ENCODE measurements at regions not wholly inside any gene's neighbourhood (a gene's known extent, or its start where the extent isn't known, plus 50 kb on each side); places are given as distances from the start of the nearest gene placed in this dataset.

DNA sequence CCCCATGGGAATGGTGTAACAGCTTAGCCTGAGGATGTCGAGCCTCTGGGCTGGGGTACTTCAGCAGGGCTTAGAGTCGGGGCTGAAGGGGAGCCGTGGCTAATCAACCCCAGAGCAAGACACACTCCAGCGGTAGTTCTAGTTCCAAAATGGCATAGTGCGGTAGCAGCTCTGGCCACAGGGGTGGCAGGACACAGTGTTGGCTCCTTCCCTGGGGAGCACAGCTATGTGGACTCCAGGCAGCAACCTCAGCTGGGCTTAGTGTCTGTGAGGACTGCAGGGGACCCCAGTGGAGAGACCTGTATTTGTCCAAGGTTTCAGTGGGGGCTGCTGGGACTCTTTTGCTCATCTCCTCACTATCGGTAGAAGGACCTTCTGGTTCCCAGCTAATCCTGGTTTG lies 70.8 kb upstream of the PCDH20 start:
- Histone ChIP-seq H3K4me3 (ENCODE audit: low read length) (no peak overlapping the region), H3K27ac (ENCODE audit: low read length) (no peak overlapping the region), H3K9me3 (ENCODE audit: control insufficient read depth, low read depth, low read length) (no peaks in the 10 kb centered on the region), H3K4me1 (ENCODE audit: control insufficient read depth, insufficient read depth, low read length) (no peaks in the 10 kb centered on the region), H3K36me3 (ENCODE audit: control insufficient read depth, insufficient read depth, low read length) (no peaks in the 10 kb centered on the region), H3K27me3 (ENCODE audit: control insufficient read depth, insufficient read depth, low read length) (no peaks in the 10 kb centered on the region)
- no peak for DNase-seq
- 80% methylated on average over 1 of the region's 6 CpGs for WGBS (ENCODE audit: insufficient coverage, low lambda C conversion rate)

DNA sequence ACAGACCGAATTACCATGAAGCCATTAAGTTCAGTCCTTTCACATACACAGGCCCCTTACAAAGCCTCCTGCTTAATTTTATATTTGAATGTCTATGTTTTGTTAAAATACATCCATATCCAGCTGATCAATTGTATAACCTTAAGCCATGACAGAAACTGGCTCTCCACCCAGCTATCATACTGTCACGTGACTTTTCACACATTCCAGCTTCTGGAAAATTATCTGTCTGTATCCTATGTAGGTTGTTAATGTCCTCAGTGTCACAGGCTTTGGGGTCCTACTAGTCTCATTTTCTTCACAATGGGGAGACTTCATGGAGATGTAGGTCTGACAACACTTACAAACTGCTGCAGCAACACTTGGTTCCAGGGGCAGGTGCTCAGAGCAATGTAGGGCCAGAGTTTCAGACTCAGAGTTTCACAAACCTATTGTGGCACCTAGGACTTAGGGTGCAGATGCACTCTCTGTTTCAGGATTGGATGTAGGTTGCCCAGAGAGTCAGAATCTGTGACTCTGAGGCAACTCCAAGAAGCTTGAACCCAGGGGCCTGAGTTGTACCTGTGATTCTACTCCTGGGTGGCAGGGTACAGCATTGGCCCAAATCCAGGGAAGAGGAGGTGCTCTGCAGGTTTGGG lies 69.6 kb upstream of the PCDH20 start:
- no peak overlapping the region for H3K27ac ChIP-seq (ENCODE audit: low read length)
- no peaks in the 10 kb centered on the region for H3K9me3 ChIP-seq (ENCODE audit: control insufficient read depth, low read depth, low read length)
- WGBS (ENCODE audit: insufficient coverage, low lambda C conversion rate), result 80% methylated on average over 1 of the region's 2 CpGs
- H3K36me3 ChIP-seq (ENCODE audit: control insufficient read depth, insufficient read depth, low read length), result no peaks in the 10 kb centered on the region
- no peak for DNase-seq
- H3K4me3 ChIP-seq (ENCODE audit: low read length), result no peak overlapping the region
- H3K4me1 ChIP-seq (ENCODE audit: control insufficient read depth, insufficient read depth, low read length), result no peaks in the 10 kb centered on the region
- H3K27me3 ChIP-seq (ENCODE audit: control insufficient read depth, insufficient read depth, low read length), result no peaks in the 10 kb centered on the region

DNA sequence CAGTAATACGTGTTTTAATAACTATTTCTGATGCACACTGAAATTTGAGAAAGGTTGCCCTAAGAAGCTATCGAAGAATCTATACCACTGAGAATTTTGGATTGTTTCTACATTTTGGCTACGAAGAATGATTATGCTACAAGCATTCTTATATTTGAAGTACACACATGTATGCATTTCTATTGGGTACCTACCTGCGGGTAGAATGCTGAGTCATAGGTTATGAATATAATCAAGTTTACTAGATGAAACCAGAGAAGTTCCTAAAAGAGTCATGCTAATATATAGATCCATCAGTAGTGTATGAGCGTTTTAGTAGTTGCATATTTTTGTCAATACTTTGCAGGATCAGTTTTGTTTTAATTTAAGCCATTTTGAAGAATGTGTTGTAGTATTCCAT lies 62.0 kb upstream of the PCDH20 start:
- no peaks in the 10 kb centered on the region for H3K36me3 ChIP-seq (ENCODE audit: control insufficient read depth, insufficient read depth, low read length)
- WGBS (ENCODE audit: insufficient coverage, low lambda C conversion rate), result 95% methylated on average over 3 of the region's 5 CpGs

GRCh38 chr13:61470786-61471185 lies 55.1 kb upstream of the PCDH20 start:
- WGBS (ENCODE audit: insufficient coverage, low lambda C conversion rate), result 30% methylated on average over 2 of the region's 2 CpGs
- H3K4me1 ChIP-seq (ENCODE audit: control insufficient read depth, insufficient read depth, low read length), result no peaks in the 10 kb centered on the region
- no peak overlapping the region for H3K27ac ChIP-seq (ENCODE audit: low read length)
- no peaks in the 10 kb centered on the region for H3K9me3 ChIP-seq (ENCODE audit: control insufficient read depth, low read depth, low read length)
- H3K36me3 ChIP-seq (ENCODE audit: control insufficient read depth, insufficient read depth, low read length), result no peaks in the 10 kb centered on the region
- no peak overlapping the region for H3K4me3 ChIP-seq (ENCODE audit: low read length)
- no peaks in the 10 kb centered on the region for H3K27me3 ChIP-seq (ENCODE audit: control insufficient read depth, insufficient read depth, low read length)
- no peak for DNase-seq

More for the DNA sequence above, 62.0 kb upstream of the PCDH20 start:
- DNase-seq, result no peak
- Histone ChIP-seq H3K27ac (ENCODE audit: low read length) (no peak overlapping the region), H3K27me3 (ENCODE audit: control insufficient read depth, insufficient read depth, low read length) (no peaks in the 10 kb centered on the region), H3K4me1 (ENCODE audit: control insufficient read depth, insufficient read depth, low read length) (no peaks in the 10 kb centered on the region), H3K4me3 (ENCODE audit: low read length) (no peak overlapping the region), H3K9me3 (ENCODE audit: control insufficient read depth, low read depth, low read length) (no peaks in the 10 kb centered on the region)

GRCh38 chr13:61466280-61466679 lies 50.6 kb upstream of the PCDH20 start:
- Histone ChIP-seq H3K36me3 (ENCODE audit: control insufficient read depth, insufficient read depth, low read length) (no peaks in the 10 kb centered on the region), H3K9me3 (ENCODE audit: control insufficient read depth, low read depth, low read length) (no peaks in the 10 kb centered on the region)

More at GRCh38 chr13:61466280-61466679, 50.6 kb upstream of the PCDH20 start:
- DNase-seq, result no peak
- Histone ChIP-seq H3K27ac (ENCODE audit: low read length) (no peak overlapping the region), H3K4me3 (ENCODE audit: low read length) (no peak overlapping the region), H3K27me3 (ENCODE audit: control insufficient read depth, insufficient read depth, low read length) (no peaks in the 10 kb centered on the region), H3K4me1 (ENCODE audit: control insufficient read depth, insufficient read depth, low read length) (no peaks in the 10 kb centered on the region)
- 0% methylated on average over 1 of the region's 3 CpGs for WGBS (ENCODE audit: insufficient coverage, low lambda C conversion rate)
